ENCODE measurements at regions not wholly inside any gene's neighbourhood (a gene's known extent, or its start where the extent isn't known, plus 50 kb on each side); places are given as distances from the start of the nearest gene placed in this dataset.
"Not testable (repeated sequence)": the region's sequence is repeated elsewhere in the genome, so short reads cannot be mapped to it uniquely, and the experiment has no call there.

DNA sequence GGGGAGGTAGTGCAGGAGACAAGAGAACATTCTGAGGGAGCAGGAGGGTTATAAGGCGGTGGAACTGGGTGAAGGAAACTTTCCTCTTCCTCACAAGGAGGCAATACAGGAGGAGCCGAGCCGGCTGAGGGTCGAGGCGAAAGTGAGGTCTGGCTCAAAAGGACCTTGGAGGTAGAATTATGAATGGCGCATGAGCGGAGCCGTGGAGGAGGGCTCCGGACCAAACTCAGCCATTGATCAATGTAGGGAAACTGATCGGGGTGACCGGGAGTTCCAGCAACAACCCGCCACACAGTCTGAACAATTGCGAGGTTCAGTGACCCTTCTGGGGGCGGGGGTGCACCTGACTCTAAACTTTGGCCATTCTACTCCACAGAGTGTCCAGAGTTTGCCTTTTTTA, 118.7 kb upstream of the PZP start:
- H3K9me3 ChIP-seq (ENCODE audit: control insufficient read depth in 4 of 4, low read length in 3 of 4); H3K4me3 ChIP-seq (ENCODE audit: low read depth in 1 of 3, low read length in 3 of 3); DNase-seq (ENCODE audit: low spot score); H3K36me3 ChIP-seq (ENCODE audit: control insufficient read depth in 4 of 4, insufficient read depth in 3 of 4, low read depth in 1 of 4, low read length in 3 of 4); H3K27me3 ChIP-seq (ENCODE audit: control insufficient read depth in 4 of 4, insufficient read depth in 4 of 4, low read length in 3 of 4); H3K4me1 ChIP-seq (ENCODE audit: control insufficient read depth in 4 of 4, insufficient read depth in 4 of 4, low read length in 3 of 4); H3K9ac ChIP-seq (ENCODE audit: low read depth in 1 of 2, low read length in 2 of 2); H3K27ac ChIP-seq (ENCODE audit: low read depth in 1 of 2, low read length in 2 of 2): not testable (repeated sequence)
- peak in 1 of 2 donors; percentile 27 for TF ChIP-seq HNF4A (conservative IDR thresholded peaks at IDR 0.05)
- TF ChIP-seq RXRA (IDR thresholded peaks at IDR 0.05), result peak in 1 of 2 donors; percentile 10
- 81% methylated on average over 14 of the region's 14 CpGs for WGBS

DNA sequence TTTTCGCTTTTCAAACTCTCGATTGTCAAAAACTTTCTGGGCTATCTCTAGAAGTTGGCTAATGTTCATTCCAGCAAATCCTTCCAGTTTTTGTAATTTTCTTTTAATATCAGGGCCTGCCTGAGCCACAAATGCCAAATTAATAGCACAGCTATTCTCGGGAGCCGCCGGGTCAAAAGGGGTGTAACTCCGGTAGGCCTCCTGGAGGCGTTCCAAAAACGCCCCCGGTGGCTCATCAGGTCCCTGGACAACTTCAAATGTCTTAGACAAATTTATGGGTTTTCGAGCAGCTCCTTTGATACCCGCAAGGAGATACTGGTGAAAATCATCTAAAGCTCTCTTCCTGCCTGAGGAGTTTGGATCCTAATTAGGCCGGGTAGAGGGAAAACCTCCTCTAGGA, 117.9 kb upstream of the PZP start:
- DNase-seq (ENCODE audit: low spot score), result no peak
- Histone ChIP-seq H3K27ac (ENCODE audit: low read depth in 1 of 2, low read length in 2 of 2) (no peak overlapping the region), H3K9me3 (ENCODE audit: control insufficient read depth in 4 of 4, low read length in 3 of 4) (no peaks in the 10 kb centered on the region), H3K36me3 (ENCODE audit: control insufficient read depth in 4 of 4, insufficient read depth in 3 of 4, low read depth in 1 of 4, low read length in 3 of 4) (no peaks in the 10 kb centered on the region), H3K9ac (ENCODE audit: low read depth in 1 of 2, low read length in 2 of 2) (no peak overlapping the region), H3K27me3 (ENCODE audit: control insufficient read depth in 4 of 4, insufficient read depth in 4 of 4, low read length in 3 of 4) (no peaks in the 10 kb centered on the region), H3K4me3 (ENCODE audit: low read depth in 1 of 3, low read length in 3 of 3) (no peak overlapping the region), H3K4me1 (ENCODE audit: control insufficient read depth in 4 of 4, insufficient read depth in 4 of 4, low read length in 3 of 4) (no peaks in the 10 kb centered on the region)
- TF ChIP-seq SP1 (IDR thresholded peaks at IDR 0.05), result no peak
- TF ChIP-seq, protein P1, sequence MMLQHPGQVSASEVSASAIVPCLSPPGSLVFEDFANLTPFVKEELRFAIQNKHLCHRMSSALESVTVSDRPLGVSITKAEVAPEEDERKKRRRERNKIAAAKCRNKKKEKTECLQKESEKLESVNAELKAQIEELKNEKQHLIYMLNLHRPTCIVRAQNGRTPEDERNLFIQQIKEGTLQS (IDR thresholded peaks at IDR 0.05), result no peak
- TF ChIP-seq FOXA1 (IDR thresholded peaks at IDR 0.05), result no peak
- TF ChIP-seq, protein P2, sequence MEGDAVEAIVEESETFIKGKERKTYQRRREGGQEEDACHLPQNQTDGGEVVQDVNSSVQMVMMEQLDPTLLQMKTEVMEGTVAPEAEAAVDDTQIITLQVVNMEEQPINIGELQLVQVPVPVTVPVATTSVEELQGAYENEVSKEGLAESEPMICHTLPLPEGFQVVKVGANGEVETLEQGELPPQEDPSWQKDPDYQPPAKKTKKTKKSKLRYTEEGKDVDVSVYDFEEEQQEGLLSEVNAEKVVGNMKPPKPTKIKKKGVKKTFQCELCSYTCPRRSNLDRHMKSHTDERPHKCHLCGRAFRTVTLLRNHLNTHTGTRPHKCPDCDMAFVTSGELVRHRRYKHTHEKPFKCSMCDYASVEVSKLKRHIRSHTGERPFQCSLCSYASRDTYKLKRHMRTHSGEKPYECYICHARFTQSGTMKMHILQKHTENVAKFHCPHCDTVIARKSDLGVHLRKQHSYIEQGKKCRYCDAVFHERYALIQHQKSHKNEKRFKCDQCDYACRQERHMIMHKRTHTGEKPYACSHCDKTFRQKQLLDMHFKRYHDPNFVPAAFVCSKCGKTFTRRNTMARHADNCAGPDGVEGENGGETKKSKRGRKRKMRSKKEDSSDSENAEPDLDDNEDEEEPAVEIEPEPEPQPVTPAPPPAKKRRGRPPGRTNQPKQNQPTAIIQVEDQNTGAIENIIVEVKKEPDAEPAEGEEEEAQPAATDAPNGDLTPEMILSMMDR (IDR thresholded peaks at IDR 0.05; ENCODE audit: low read depth, low read length, missing input control), result no peak
- no peak for TF ChIP-seq FOXA2 (IDR thresholded peaks at IDR 0.05)
- no peak for TF ChIP-seq HNF4A (conservative IDR thresholded peaks at IDR 0.05)
- TF ChIP-seq RXRA (IDR thresholded peaks at IDR 0.05), result no peak
- TF ChIP-seq, protein P3, sequence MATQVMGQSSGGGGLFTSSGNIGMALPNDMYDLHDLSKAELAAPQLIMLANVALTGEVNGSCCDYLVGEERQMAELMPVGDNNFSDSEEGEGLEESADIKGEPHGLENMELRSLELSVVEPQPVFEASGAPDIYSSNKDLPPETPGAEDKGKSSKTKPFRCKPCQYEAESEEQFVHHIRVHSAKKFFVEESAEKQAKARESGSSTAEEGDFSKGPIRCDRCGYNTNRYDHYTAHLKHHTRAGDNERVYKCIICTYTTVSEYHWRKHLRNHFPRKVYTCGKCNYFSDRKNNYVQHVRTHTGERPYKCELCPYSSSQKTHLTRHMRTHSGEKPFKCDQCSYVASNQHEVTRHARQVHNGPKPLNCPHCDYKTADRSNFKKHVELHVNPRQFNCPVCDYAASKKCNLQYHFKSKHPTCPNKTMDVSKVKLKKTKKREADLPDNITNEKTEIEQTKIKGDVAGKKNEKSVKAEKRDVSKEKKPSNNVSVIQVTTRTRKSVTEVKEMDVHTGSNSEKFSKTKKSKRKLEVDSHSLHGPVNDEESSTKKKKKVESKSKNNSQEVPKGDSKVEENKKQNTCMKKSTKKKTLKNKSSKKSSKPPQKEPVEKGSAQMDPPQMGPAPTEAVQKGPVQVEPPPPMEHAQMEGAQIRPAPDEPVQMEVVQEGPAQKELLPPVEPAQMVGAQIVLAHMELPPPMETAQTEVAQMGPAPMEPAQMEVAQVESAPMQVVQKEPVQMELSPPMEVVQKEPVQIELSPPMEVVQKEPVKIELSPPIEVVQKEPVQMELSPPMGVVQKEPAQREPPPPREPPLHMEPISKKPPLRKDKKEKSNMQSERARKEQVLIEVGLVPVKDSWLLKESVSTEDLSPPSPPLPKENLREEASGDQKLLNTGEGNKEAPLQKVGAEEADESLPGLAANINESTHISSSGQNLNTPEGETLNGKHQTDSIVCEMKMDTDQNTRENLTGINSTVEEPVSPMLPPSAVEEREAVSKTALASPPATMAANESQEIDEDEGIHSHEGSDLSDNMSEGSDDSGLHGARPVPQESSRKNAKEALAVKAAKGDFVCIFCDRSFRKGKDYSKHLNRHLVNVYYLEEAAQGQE (IDR thresholded peaks at IDR 0.05), result no peak
- TF ChIP-seq, protein P4, sequence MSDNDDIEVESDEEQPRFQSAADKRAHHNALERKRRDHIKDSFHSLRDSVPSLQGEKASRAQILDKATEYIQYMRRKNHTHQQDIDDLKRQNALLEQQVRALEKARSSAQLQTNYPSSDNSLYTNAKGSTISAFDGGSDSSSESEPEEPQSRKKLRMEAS (IDR thresholded peaks at IDR 0.05), result no peak
- no peak for TF ChIP-seq GABPA (IDR thresholded peaks at IDR 0.05 in 1 of 2, conservative IDR thresholded peaks at IDR 0.05 in 1 of 2)
- no peak for TF ChIP-seq NR2F2 (IDR thresholded peaks at IDR 0.05)
- TF ChIP-seq HNF4G (IDR thresholded peaks at IDR 0.05), result no peak
- TF ChIP-seq, protein P5, sequence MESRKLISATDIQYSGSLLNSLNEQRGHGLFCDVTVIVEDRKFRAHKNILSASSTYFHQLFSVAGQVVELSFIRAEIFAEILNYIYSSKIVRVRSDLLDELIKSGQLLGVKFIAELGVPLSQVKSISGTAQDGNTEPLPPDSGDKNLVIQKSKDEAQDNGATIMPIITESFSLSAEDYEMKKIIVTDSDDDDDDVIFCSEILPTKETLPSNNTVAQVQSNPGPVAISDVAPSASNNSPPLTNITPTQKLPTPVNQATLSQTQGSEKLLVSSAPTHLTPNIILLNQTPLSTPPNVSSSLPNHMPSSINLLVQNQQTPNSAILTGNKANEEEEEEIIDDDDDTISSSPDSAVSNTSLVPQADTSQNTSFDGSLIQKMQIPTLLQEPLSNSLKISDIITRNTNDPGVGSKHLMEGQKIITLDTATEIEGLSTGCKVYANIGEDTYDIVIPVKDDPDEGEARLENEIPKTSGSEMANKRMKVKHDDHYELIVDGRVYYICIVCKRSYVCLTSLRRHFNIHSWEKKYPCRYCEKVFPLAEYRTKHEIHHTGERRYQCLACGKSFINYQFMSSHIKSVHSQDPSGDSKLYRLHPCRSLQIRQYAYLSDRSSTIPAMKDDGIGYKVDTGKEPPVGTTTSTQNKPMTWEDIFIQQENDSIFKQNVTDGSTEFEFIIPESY (IDR thresholded peaks at IDR 0.05), result no peak
- TF ChIP-seq YY1 (IDR thresholded peaks at IDR 0.05), result no peak
- 79% methylated on average over 12 of the region's 12 CpGs for WGBS
